HG02798 (cell line): ENCODE measurements at regions not wholly inside any gene's neighbourhood (a gene's known extent, or its start where the extent isn't known, plus 50 kb on each side); places are given as distances from the start of the nearest gene placed in this dataset.
"Not testable (repeated sequence)": the region's sequence is repeated elsewhere in the genome, so short reads cannot be mapped to it uniquely, and the experiment has no call there.

Source experiments
- ATAC-seq: cut with Tn5 transposase; IDR thresholded peaks from one replicate; pipeline ENCODE4 v1.9.1; 2021; ENCODE audit warnings: mild to moderate bottlenecking; ENCODE audit not compliant: unreplicated experiment, poor library complexity

DNA sequence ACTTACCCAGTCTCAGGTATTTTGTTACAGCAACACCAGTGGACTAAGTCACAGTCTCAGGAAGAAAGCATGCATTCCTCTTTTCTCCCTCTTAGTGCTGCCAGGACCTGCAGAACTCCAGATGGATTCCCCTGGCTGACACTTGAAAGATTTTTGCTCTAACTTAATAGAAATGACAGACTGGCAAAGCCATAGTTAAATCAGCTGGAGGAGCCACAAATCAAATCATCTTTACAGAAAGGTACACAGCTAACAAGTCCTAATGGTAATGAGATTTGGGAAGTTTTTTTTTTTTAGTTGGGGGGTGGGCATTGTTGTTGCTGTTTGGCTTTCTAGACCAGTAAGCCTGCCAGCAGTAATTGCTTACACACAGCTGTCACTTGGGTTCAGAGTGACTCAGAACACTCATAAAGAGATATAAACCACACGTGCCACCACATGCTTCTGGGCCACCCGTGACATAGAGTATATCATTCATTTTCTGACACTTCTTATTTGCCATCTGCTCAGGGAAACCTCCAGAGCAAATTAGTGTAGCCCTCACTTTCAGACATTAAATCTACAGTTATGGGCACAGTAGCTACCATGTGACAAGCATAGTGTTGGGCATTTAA, 72.4 kb downstream of the FH start:
- ATAC-seq: no peak

DNA sequence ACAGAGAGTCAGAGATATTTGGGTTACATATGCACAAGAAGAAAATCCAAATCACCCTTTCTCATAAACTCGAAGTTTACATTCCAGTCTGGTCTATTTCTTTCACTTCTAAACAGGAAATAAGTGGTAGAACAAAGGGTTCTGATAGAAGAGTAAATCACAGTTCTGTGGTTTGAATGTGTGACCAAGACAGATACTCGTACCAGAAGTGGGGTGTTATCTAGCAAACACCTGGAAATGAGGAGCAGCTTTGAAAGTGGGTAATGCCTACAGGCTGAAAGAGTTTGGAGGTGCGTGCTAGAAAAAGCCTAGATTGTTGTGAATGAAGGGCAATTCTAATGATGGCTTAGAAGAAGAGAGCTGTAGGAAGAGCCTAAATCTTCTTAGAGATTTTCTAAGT, 74.7 kb downstream of the FH start:
- ATAC-seq: no peak

DNA sequence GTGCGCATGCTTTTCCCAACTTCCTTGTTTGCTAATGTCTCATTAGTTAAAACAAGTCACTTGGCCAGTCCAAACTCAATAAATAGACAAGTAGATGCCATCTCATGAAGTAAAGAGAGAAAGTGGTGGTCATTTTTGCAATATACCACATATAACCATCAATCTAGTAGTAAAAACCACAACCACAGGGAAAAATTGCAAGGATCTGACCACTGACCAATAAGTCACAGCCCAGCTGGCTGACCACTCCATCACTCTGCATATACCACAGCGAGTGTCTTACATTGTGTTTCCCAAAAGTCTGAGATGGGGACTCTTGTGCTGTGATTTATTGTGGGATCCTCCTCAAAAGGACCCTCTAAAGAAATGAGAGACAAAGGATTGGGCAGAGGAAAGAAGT, 76.0 kb downstream of the FH start:
- no peak for ATAC-seq

- ATAC-seq: no peak
Measured at GRCh38 chr1:241442686-241443085, 76.9 kb downstream of the FH start.

DNA sequence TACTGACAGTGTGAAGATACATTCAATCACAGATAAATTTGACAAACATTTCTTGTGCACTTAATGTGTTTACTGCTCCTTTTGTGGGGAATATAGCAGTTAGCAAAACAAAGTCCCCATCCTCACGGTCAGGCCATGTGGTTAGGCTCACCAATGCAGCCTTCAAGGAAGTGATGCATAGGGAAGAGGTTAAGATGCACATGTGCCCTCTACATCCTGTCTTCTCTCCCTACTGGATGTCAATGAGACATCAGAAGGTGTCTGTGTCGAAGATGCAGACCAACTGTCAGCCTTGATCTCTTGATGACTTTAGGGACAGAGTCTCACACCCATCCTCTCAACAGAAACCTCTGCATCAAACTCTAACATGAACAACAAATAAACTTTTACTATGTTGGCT, 78.7 kb downstream of the FH start:
- no peak for ATAC-seq

DNA sequence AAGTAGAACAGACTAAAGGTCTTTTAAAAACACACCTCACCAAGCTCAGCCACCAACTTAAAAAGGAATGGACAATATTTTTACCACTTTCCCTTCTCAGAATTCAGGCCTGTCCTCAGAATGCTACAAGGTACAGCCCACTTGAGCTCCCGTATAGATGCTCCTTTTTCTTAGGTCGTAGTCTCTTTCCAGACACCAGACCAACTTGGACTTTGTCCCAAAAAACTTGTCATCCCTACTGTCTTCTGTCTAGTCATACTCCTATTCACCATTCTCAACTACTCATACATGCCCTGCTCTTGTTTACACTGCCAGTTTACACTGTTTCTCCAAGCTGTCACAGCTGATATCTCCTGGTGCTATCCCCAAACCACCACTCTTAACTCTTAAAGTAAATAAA, 80.9 kb downstream of the FH start:
- not testable (repeated sequence) for ATAC-seq

DNA sequence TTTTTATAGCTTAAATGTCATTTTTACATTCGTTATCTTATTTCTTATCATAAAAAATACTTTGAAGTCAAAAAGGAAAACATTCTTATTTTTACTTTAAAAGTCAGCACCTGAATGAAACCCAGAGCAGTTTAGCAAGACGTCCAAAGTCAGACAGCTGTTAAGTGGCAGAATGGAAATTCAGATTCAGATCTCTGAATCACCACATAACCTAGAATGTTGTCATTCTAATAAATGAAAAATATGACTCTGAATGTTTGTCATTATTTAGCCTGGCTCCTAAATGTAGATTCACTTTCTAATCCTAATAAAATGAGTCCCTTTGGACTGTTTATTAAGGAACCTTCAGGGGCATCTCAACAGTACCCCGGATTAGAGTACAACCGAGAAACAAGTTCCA, 75.2 kb upstream of the RGS7 start:
- no peak for ATAC-seq

DNA sequence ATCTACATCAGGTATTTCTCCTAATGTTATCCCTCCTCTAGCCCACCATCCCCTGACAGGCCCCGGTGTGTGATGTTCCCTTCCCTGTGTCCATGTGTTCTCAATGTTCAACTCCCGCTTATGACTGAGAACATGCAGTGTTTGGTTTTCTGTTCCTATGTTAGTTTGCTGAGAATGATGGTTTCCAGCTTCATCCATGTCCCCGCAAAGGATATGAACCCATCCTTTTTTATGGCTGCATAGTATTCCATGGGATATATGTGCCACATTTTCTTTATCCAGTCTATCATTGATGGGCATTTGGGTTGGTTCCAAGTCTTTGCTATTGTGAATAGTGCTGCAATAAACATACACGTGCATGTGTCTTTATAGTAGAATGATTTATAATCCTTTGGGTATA, 68.1 kb upstream of the RGS7 start:
- ATAC-seq: not testable (repeated sequence)

DNA sequence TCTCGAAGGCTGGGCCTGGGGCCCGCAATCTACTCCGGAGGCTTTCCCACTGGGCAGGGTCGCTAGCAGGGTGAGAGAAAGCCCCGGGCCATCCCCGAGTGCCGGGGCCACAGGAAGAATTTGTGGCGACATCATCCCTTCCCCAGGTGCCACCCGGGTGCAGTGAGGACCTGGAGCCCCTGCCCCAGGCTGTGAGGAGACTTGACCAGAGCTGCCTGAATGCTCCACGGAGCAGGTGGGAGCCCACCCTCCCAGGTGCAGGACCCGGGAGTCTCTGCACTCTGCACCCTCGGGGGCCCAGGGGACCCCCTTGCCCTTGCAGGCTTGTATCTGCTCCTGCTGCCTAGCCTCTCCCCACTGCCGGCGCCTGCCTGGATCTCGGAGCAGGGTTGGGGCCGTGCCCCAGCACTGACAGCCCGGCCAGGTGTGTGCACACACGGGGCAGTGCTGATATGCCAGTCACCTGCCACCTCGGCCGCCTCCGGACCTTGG, 67.5 kb upstream of the RGS7 start:
- ATAC-seq: peak; percentile 9

GRCh38 chr1:241423541-241424479, 66.8 kb upstream of the RGS7 start:
- peak; percentile 94 for ATAC-seq

DNA sequence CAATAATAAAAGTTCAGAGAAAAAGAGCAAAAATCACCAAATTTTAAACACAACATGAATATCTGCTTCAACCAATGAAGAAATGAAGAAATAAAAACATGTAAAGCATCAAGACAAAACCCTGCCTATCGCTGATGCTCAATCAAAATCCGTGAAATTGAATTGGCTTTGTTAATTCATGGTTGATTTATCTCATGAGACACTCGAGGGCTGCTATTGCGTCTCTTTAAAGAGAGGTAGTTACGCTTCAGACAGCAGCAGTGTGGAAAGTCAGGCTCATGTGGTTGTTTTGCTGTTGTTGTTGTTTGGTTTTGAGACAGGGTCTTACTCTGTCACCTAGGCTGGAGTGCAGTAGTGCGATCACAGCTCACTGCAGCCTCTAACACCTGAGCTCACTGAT, 65.5 kb upstream of the RGS7 start:
- ATAC-seq: no peak

GRCh38 chr1:241419986-241420385, 63.0 kb upstream of the RGS7 start:
- ATAC-seq: no peak

DNA sequence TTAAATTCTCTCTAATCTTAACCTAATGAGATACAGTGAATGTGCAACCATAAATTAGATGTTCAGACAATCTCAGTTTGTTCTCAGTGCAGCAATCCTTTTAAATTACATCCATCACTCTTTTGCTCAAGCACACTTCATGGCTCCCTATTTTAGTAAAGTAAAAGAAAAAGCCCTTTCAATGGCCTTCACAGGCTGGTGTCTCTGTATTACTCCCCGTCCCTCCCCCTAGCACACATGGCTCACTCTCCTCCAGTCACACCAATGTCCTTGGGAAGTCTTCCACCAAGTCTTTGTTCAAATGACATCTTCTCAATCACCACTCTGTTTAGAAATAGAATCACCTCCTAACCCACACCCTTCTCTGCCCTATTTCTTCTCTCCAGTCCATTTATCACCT, 60.3 kb upstream of the RGS7 start:
- ATAC-seq: no peak

GRCh38 chr1:241413974-241414373, 57.0 kb upstream of the RGS7 start:
- no peak for ATAC-seq

- peak; percentile 42 for ATAC-seq
Measured at GRCh38 chr1:241413386-241413785, 56.4 kb upstream of the RGS7 start.

DNA sequence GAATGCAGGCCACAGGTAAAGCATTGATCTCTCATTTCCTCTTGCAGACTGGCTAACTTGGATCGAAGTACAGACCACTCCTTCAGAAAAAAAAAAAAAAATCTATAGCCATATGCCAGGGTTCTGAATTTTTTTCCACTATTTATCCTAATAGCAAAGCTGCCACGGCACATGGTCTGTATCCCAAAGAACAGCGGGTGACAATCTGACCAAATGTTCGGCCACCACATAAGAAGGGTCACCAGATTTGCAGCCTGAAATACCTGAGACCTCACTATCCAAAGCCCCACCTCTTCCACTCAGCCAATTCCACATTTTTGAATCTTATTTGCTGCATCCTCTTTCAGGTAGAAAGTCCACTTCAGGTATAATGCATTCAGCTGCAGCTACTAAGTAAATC, 55.6 kb upstream of the RGS7 start:
- no peak for ATAC-seq

DNA sequence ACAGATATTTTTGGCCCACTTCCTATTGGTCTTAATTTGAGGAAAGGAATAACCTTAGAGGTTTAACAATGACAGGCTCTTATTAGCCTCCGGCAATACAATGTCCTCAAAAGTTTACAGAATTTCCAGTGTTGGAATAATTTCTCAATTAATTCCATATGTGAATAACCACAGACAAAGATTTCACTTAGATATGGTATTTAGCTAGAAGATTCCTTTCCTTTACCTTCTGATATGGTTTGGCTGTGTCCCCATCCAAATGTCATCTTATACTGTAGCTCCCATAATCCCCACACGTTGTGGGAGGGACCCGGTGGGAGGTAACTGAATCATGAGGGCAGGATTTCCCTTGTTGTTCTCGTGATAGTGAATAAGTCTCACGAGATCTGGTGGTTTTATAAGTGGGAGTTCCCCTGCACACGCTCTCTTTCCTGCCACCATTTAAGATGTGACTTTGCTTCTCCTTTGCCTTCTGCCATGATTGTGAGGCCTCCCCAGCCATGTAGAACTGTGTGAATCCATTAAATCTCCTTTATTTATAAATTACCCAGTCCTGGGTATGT, 54.9 kb upstream of the RGS7 start:
- no peak for ATAC-seq

DNA sequence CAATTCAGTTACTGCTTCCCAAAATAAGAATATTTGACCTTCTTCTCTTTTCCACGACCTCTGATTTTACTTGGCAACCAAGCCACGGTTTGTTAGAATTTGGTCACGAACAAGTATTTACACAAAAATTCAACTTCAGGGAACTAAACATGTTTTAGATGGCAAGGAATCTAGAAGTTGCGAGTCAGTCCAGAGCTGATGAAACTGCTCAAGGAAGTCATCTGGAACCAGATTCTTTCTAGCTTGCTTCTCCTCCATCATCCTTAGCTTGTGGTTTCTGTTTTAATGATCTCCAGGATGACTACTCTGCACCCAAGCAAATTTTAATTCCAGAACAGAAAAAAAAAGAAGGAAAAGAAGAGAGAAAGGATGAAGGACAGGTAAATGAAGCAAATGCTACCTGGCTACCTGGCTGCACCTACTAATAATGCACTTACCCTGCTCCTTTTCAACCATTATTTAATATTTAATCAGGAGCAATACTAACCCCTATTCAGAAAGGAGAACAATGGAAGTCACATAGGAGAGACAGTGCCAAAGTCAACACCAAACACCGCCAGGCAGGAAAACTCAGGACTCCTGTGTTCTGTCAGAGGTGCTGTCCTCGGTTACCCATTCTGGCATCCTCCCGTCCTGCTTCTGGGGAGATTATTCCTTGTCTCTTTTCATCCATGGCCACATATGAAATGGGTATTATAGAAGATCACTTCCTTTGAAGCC, 54.2 kb upstream of the RGS7 start:
- no peak for ATAC-seq

- no peak for ATAC-seq
Measured at GRCh38 chr1:241408170-241408569, 51.2 kb upstream of the RGS7 start.
